Right atrium auricular region (tissue), 2 donors: ENCODE measurements at regions not wholly inside any gene's neighbourhood (a gene's known extent, or its start where the extent isn't known, plus 50 kb on each side); places are given as distances from the start of the nearest gene placed in this dataset.

ENCODE experiments used
- DNase-seq: peaks from one replicate; pipeline ENCODE4 v3.0.0-alpha.2; 2019; ENCODE audit warnings: low spot score
- H3K27ac ChIP-seq, 2 donors: fragments of 200-600 bp; sonication (generic); 1 replicate in 1 of 2; 2 replicates in 1 of 2; pipeline ENCODE4 v1.5.1; 2016 to 2019
- H3K27me3 ChIP-seq, 2 donors: fragments of 200-600 bp; sonication (generic); one replicate each; pipeline versions ENCODE4 v1.5.1 to v1.6.0; 2017 to 2019
- H3K36me3 ChIP-seq: fragments of 200-600 bp; sonication (generic); one replicate; pipeline ENCODE4 v1.5.1; 2016
- H3K4me1 ChIP-seq, 2 donors: fragments of 200-600 bp; sonication (generic); one replicate each; pipeline versions ENCODE4 v1.5.1 to v1.6.0; 2017 to 2019
- H3K4me3 ChIP-seq, 2 donors: fragments of 200-600 bp; sonication (generic); 1 replicate in 1 of 2; 2 replicates in 1 of 2; pipeline ENCODE4 v1.5.1; 2017 to 2019; ENCODE audit warnings: mild to moderate bottlenecking in 1 of 2, moderate library complexity in 1 of 2
- H3K9me3 ChIP-seq, 2 donors: fragments of 200-600 bp; sonication (generic); one replicate each; pipeline ENCODE4 v1.5.1; 2019
- CTCF ChIP-seq, 2 donors: fragments of 200-600 bp; sonication (generic); IDR thresholded peaks; one replicate each; pipeline ENCODE4 v1.5.1; 2019; ENCODE audit warnings: antibody characterized with exemption in 2 of 2

GRCh38 chr4:4758681-4759080 lies 100.8 kb upstream of the MSX1 start:
- no peak overlapping the region for H3K27ac ChIP-seq
- no peak overlapping the region for H3K4me3 ChIP-seq
- H3K4me1 ChIP-seq, result no peaks in the 10 kb centered on the region
- H3K27me3 ChIP-seq, result no peaks in the 10 kb centered on the region
- H3K9me3 ChIP-seq, result no peaks in the 10 kb centered on the region
- DNase-seq, result no peak
- no peaks in the 10 kb centered on the region for H3K36me3 ChIP-seq
- no peak for TF ChIP-seq CTCF (IDR thresholded peaks at IDR 0.05)

GRCh38 chr4:4755306-4755705 lies 104.2 kb upstream of the MSX1 start:
- H3K9me3 ChIP-seq, result no peaks in the 10 kb centered on the region
- TF ChIP-seq CTCF (IDR thresholded peaks at IDR 0.05), result no peak
- DNase-seq, result no peak
- H3K27me3 ChIP-seq, result no peaks in the 10 kb centered on the region
- H3K27ac ChIP-seq, result no peak overlapping the region
- no peaks in the 10 kb centered on the region for H3K36me3 ChIP-seq
- no peaks in the 10 kb centered on the region for H3K4me1 ChIP-seq
- no peak overlapping the region for H3K4me3 ChIP-seq

- Histone ChIP-seq H3K9me3 (no peaks in the 10 kb centered on the region), H3K4me3 (no peak overlapping the region), H3K4me1 (no peaks in the 10 kb centered on the region), H3K27ac (no peak overlapping the region), H3K27me3 (no peaks in the 10 kb centered on the region), H3K36me3 (no peaks in the 10 kb centered on the region)
- no peak for TF ChIP-seq CTCF (IDR thresholded peaks at IDR 0.05)
- DNase-seq, result no peak
Observed at GRCh38 chr4:4754641-4755040, 104.8 kb upstream of the MSX1 start.

- Histone ChIP-seq H3K4me1 (no peaks in the 10 kb centered on the region), H3K36me3 (no peaks in the 10 kb centered on the region), H3K27me3 (no peaks in the 10 kb centered on the region), H3K9me3 (no peaks in the 10 kb centered on the region), H3K4me3 (no peak overlapping the region), H3K27ac (no peak overlapping the region)
- no peak for DNase-seq
- TF ChIP-seq CTCF (IDR thresholded peaks at IDR 0.05), result no peak
Observed at GRCh38 chr4:4753643-4754042, 105.8 kb upstream of the MSX1 start.

GRCh38 chr4:4752576-4753401 lies 106.7 kb upstream of the MSX1 start:
- no peak overlapping the region for H3K27ac ChIP-seq
- DNase-seq, result no peak

More at GRCh38 chr4:4752576-4753401, 106.7 kb upstream of the MSX1 start:
- Histone ChIP-seq H3K4me1 (no peaks in the 10 kb centered on the region), H3K36me3 (no peaks in the 10 kb centered on the region), H3K27me3 (no peaks in the 10 kb centered on the region), H3K4me3 (no peak overlapping the region), H3K9me3 (no peaks in the 10 kb centered on the region)
- no peak for TF ChIP-seq CTCF (IDR thresholded peaks at IDR 0.05)
